HK-2 (cell line): ENCODE measurements at regions not wholly inside any gene's neighbourhood (a gene's known extent, or its start where the extent isn't known, plus 50 kb on each side); places are given as distances from the start of the nearest gene placed in this dataset.
"Not testable (repeated sequence)": the region's sequence is repeated elsewhere in the genome, so short reads cannot be mapped to it uniquely, and the experiment has no call there.

ENCODE experiments used
- DNase-seq: peaks from one replicate; pipeline ENCODE4 v3.0.0-alpha.2; 2018; ENCODE audit not compliant: unreplicated experiment

GRCh38 chr5:72760259-72760658 lies 56.2 kb upstream of the TNPO1 start:
- no peak for DNase-seq

- no peak for DNase-seq
These were observed 63.6 kb upstream of the TNPO1 start for GRCh38 chr5:72752909-72753308.

- DNase-seq, result no peak
These were observed 67.0 kb upstream of the TNPO1 start for GRCh38 chr5:72749362-72749997.

GRCh38 chr5:72747826-72748225 lies 68.6 kb upstream of the TNPO1 start:
- no peak for DNase-seq

GRCh38 chr5:72746736-72747135 lies 69.7 kb upstream of the TNPO1 start:
- no peak for DNase-seq

- DNase-seq, result no peak
These were observed 72.3 kb upstream of the TNPO1 start for GRCh38 chr5:72744136-72744535.

GRCh38 chr5:72741805-72742204 lies 74.7 kb upstream of the TNPO1 start:
- DNase-seq, result no peak

GRCh38 chr5:72733810-72734209 lies 82.7 kb upstream of the TNPO1 start:
- DNase-seq, result no peak

- no peak for DNase-seq
These were observed 92.9 kb upstream of the TNPO1 start for GRCh38 chr5:72723581-72723980.

GRCh38 chr5:72722792-72723452 lies 93.5 kb upstream of the TNPO1 start:
- DNase-seq, result no peak

GRCh38 chr5:72721844-72722243 lies 94.6 kb upstream of the TNPO1 start:
- no peak for DNase-seq

GRCh38 chr5:72720205-72720604 lies 96.3 kb upstream of the TNPO1 start:
- DNase-seq, result no peak

- DNase-seq, result no peak
These were observed 105.1 kb upstream of the TNPO1 start for GRCh38 chr5:72711351-72711750.

- DNase-seq, result no peak
These were observed 107.1 kb upstream of the TNPO1 start for GRCh38 chr5:72709341-72709740.

- DNase-seq, result no peak
These were observed 111.3 kb upstream of the TNPO1 start for GRCh38 chr5:72705178-72705577.

- DNase-seq, result no peak
These were observed 112.6 kb upstream of the TNPO1 start for GRCh38 chr5:72703876-72704275.

- DNase-seq, result no peak
These were observed 113.5 kb upstream of the TNPO1 start for GRCh38 chr5:72702881-72703434.

- DNase-seq, result not testable (repeated sequence)
These were observed 114.4 kb upstream of the TNPO1 start for GRCh38 chr5:72702105-72702504.

GRCh38 chr5:72698481-72698880 lies 118.0 kb upstream of the TNPO1 start:
- no peak for DNase-seq

GRCh38 chr5:72697622-72698021 lies 118.8 kb upstream of the TNPO1 start:
- no peak for DNase-seq

- no peak for DNase-seq
These were observed 120.8 kb upstream of the TNPO1 start for GRCh38 chr5:72695659-72696058.

- no peak for DNase-seq
These were observed 121.6 kb upstream of the TNPO1 start for GRCh38 chr5:72694856-72695255.

GRCh38 chr5:72693546-72694205 lies 122.8 kb upstream of the TNPO1 start:
- no peak for DNase-seq
